Karpas-422 (cell line): ENCODE measurements at regions not wholly inside any gene's neighbourhood (a gene's known extent, or its start where the extent isn't known, plus 50 kb on each side); places are given as distances from the start of the nearest gene placed in this dataset.

ENCODE experiments used
- DNase-seq: peaks from one replicate; pipeline ENCODE4 v3.0.0-alpha.2; 2015
- H2AFZ ChIP-seq: fragments of 200-600 bp; sonication (generic); 2 replicates; pipeline ENCODE4 v1.6.1; 2014; ENCODE audit warnings: antibody characterized with exemption, low read length, mixed read lengths
- H3K27ac ChIP-seq: fragments of 200-600 bp; sonication (generic); 2 replicates; pipeline ENCODE4 v1.5.1; 2014; ENCODE audit warnings: mild to moderate bottlenecking, low read length, moderate library complexity
- H3K27me3 ChIP-seq: fragments of 200-600 bp; sonication (generic); 2 replicates; pipeline ENCODE4 v1.6.1; 2014; ENCODE audit warnings: low read length, mixed read lengths
- H3K36me3 ChIP-seq: fragments of 200-600 bp; sonication (generic); 2 replicates; pipeline ENCODE4 v1.6.1; 2014; ENCODE audit warnings: low read length, mixed read lengths; ENCODE audit not compliant: insufficient read depth
- H3K4me1 ChIP-seq: fragments of 200-600 bp; sonication (generic); 2 replicates; pipeline ENCODE4 v1.6.1; 2014; ENCODE audit warnings: mild to moderate bottlenecking, low read length, mixed read lengths
- H3K4me2 ChIP-seq: fragments of 200-600 bp; sonication (generic); 2 replicates; pipeline ENCODE4 v1.6.1; 2014; ENCODE audit warnings: low read length, low read depth, mild to moderate bottlenecking; ENCODE audit not compliant: poor library complexity, severe bottlenecking
- H3K4me3 ChIP-seq: fragments of 200-600 bp; sonication (generic); 2 replicates; pipeline ENCODE4 v1.5.1; 2014; ENCODE audit warnings: mild to moderate bottlenecking, antibody characterized with exemption, low read length, mixed read lengths
- H3K79me2 ChIP-seq: fragments of 200-600 bp; sonication (generic); 2 replicates; pipeline ENCODE4 v1.6.1; 2014; ENCODE audit warnings: mild to moderate bottlenecking, low read length, mixed read lengths
- H3K9ac ChIP-seq: fragments of 200-600 bp; sonication (generic); 2 replicates; pipeline ENCODE4 v1.6.0; 2014; ENCODE audit warnings: low read length
- H3K9me2 ChIP-seq: fragments of 200-600 bp; sonication (generic), shearing (Covaris generic); replicated peaks from 2 replicates; pipeline ENCODE4 v1.6.0; 2014; ENCODE audit warnings: mild to moderate bottlenecking, low read length, moderate library complexity; ENCODE audit not compliant: insufficient read depth
- H3K9me3 ChIP-seq: fragments of 300-700, 200-600 bp; sonication (generic); 2 replicates; pipeline ENCODE4 v1.6.1; 2014; ENCODE audit warnings: low read length, mixed read lengths
- H4K20me1 ChIP-seq: fragments of 200-600 bp; sonication (generic); 2 replicates; pipeline ENCODE4 v1.6.1; 2014; ENCODE audit warnings: mild to moderate bottlenecking, antibody characterized with exemption, low read length, low read depth; ENCODE audit not compliant: insufficient read depth

DNA sequence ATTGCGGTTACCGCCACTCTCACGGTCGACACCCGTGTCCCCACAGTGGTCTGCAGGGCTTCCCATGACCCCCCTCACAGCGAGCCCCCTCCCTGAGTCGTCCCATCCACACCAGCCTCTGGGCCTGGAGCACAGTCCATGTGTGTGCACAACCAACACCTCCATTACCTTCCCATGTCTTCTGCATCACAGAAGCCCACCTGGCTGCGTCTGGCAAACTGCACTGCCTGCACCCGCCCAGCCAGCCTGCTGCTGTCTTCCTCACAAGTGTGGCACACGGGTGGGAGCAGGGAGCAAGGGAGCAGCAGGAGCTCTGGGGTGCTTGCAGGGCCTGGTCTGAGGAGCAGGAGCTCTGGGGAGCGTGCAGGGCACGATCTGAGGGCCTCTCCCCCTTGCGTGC lies 415.3 kb upstream of the IRX4 start:
- no peak for DNase-seq
- H3K4me2 ChIP-seq, result no peak overlapping the region
- no peaks in the 10 kb centered on the region for H3K9me3 ChIP-seq
- H4K20me1 ChIP-seq, result no peaks in the 10 kb centered on the region
- H3K27me3 ChIP-seq, result no peaks in the 10 kb centered on the region
- no peak overlapping the region for H3K4me3 ChIP-seq
- H3K27ac ChIP-seq, result no peak overlapping the region
- H3K9ac ChIP-seq, result no peak overlapping the region
- no peaks in the 10 kb centered on the region for H3K36me3 ChIP-seq
- H3K9me2 ChIP-seq, result no peaks in the 10 kb centered on the region
- H3K79me2 ChIP-seq, result no peaks in the 10 kb centered on the region
- H3K4me1 ChIP-seq, result peaks cover 5% of the 10 kb centered on the region
- no peak overlapping the region for H2AFZ ChIP-seq

DNA sequence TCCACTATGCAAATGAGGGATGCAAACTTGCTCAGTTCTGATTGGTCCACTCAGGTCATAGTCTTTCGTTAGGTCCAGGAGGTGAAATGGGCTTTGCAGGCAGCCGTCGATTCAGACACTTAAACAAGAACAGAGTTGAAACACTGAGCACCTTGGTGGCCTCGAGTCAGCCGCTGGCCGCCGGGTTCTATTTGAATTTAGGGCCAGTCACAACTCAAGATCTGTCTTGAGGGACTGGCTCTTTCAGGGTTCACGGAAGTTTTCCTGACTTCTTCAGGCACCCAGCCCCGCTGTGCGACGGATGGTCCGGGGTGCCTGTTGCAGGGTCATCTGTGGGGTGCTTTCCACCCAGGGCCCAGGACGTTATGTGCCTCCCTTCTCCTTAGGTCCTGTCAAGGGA lies 412.8 kb upstream of the IRX4 start:
- no peak overlapping the region for H3K27ac ChIP-seq
- H3K9me3 ChIP-seq, result no peaks in the 10 kb centered on the region
- H4K20me1 ChIP-seq, result no peaks in the 10 kb centered on the region
- DNase-seq, result no peak
- H2AFZ ChIP-seq, result no peak overlapping the region
- H3K9me2 ChIP-seq, result no peaks in the 10 kb centered on the region
- no peak overlapping the region for H3K4me3 ChIP-seq
- no peaks in the 10 kb centered on the region for H3K36me3 ChIP-seq
- no peaks in the 10 kb centered on the region for H3K79me2 ChIP-seq
- no peak overlapping the region for H3K4me2 ChIP-seq
- peaks cover 5% of the 10 kb centered on the region for H3K4me1 ChIP-seq
- H3K9ac ChIP-seq, result no peak overlapping the region
- H3K27me3 ChIP-seq, result no peaks in the 10 kb centered on the region

DNA sequence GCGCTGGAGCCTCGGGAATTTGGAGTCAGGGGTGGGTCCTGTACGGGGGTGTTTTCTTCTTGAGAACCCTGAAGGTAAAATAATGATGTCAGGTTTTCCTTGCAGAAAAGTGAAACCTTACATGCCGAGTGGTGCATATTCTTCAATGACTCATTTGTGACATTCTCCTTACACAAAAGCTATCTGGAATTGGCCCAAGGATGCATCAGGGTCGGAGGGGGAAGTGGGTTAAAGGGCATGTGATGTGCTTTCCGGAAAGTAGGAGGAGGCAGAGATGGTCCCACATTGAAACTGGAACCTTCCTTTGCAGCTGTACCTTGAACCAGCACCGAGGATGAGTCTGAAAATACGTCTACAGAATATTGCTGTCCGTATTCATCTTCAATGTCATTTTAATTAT lies 411.2 kb upstream of the IRX4 start:
- Histone ChIP-seq H3K4me3 (no peak overlapping the region), H3K4me1 (peaks cover 5% of the 10 kb centered on the region), H4K20me1 (no peaks in the 10 kb centered on the region), H3K27ac (no peak overlapping the region), H3K79me2 (no peaks in the 10 kb centered on the region), H3K27me3 (no peaks in the 10 kb centered on the region), H3K9me3 (no peaks in the 10 kb centered on the region), H3K36me3 (no peaks in the 10 kb centered on the region), H3K9ac (no peak overlapping the region), H3K4me2 (no peak overlapping the region), H3K9me2 (no peaks in the 10 kb centered on the region), H2AFZ (no peak overlapping the region)
- DNase-seq, result no peak

DNA sequence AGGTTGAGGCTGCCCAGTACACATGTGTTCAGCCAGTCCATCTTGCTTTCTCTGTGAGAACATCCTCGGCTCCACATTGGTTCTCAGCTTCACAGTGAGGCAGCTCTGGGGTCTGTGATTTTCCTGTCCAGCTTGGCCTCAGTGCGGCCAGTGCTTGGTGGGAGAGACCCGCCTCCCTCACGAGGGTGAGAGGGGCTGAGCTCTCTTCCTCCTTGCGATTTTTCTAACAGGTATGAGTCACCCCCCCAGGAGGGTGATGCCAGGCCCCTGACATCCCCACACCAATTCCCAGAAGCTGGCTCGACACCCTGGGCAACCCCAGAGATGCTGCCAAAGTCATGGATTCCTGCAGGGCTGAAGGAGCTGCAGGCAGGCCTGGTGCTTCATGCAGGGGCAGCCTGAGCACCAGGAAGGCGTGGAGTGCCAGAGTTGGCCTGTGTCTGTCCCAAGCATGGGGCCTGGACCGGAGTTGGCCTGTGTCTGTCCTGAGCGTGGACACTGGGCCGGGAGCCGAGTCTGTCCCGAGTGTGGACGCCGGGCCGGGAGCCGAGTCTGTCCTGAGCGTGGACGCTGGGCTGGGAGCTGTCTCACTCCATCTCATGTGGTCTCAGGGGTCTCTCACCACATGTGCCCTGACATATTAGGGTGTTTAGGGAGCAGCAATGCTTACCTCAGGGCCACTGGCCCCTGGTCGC lies 408.6 kb upstream of the IRX4 start:
- Histone ChIP-seq H2AFZ (no peak overlapping the region), H3K9me2 (no peaks in the 10 kb centered on the region), H3K9me3 (no peaks in the 10 kb centered on the region), H3K36me3 (no peaks in the 10 kb centered on the region), H3K27ac (no peak overlapping the region), H3K27me3 (no peaks in the 10 kb centered on the region), H3K79me2 (no peaks in the 10 kb centered on the region), H3K4me3 (no peak overlapping the region), H3K4me2 (no peak overlapping the region), H3K9ac (no peak overlapping the region), H3K4me1 (no peaks in the 10 kb centered on the region), H4K20me1 (no peaks in the 10 kb centered on the region)
- DNase-seq, result no peak

DNA sequence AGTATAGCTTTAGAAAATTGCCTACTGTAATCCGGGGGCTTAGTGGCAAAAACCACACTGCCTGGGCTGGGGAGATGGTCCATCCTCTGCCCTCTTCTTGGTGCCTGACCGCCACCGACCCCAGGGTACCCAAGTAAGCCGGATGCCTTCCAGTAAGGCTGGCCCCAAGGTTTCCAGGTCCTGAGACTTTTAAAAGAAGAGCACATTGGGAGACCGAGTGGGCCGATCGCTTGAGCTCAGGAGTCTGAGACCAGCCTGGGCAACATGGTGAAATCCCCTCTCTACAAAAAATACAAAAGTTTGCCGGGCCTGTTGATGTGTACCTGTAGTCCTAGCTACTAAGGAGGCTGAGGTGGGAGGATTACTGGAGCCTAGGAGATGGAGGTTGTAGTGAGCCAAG lies 406.7 kb upstream of the IRX4 start:
- Histone ChIP-seq H3K27ac (no peak overlapping the region), H3K4me1 (no peaks in the 10 kb centered on the region)

DNA sequence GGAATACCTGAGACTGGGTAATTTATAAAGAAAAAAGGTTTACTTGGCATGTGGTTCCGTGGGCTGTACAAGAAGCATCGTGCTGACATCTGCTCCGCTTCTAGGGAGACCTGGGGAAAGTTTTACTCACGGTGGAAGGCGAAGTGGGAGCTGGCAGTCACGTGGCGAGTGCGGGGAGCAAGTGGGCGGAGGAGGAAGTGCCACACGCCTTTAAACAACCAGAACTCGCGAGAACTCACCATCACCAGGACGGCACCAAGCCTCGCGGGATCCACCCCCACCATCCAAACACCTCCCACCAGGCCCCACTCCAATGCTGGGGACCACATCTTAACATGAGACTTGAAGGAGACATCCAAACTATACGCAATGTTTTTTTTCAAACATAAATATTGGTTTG lies 406.2 kb upstream of the IRX4 start:
- Histone ChIP-seq H3K36me3 (no peaks in the 10 kb centered on the region), H3K9me2 (no peaks in the 10 kb centered on the region), H3K27ac (no peak overlapping the region), H3K4me1 (no peaks in the 10 kb centered on the region), H2AFZ (no peak overlapping the region), H3K4me2 (no peak overlapping the region), H3K4me3 (no peak overlapping the region), H3K79me2 (no peaks in the 10 kb centered on the region), H3K27me3 (no peaks in the 10 kb centered on the region), H3K9ac (no peak overlapping the region), H3K9me3 (no peaks in the 10 kb centered on the region), H4K20me1 (no peaks in the 10 kb centered on the region)
- DNase-seq, result no peak

More for the DNA sequence above, 406.7 kb upstream of the IRX4 start:
- H2AFZ ChIP-seq, result no peak overlapping the region
- no peaks in the 10 kb centered on the region for H3K36me3 ChIP-seq
- H3K4me2 ChIP-seq, result no peak overlapping the region
- H3K9me2 ChIP-seq, result no peaks in the 10 kb centered on the region
- H3K9me3 ChIP-seq, result no peaks in the 10 kb centered on the region
- H3K9ac ChIP-seq, result no peak overlapping the region
- no peak for DNase-seq
- H3K27me3 ChIP-seq, result no peaks in the 10 kb centered on the region
- H3K79me2 ChIP-seq, result no peaks in the 10 kb centered on the region
- H3K4me3 ChIP-seq, result no peak overlapping the region
- H4K20me1 ChIP-seq, result no peaks in the 10 kb centered on the region

DNA sequence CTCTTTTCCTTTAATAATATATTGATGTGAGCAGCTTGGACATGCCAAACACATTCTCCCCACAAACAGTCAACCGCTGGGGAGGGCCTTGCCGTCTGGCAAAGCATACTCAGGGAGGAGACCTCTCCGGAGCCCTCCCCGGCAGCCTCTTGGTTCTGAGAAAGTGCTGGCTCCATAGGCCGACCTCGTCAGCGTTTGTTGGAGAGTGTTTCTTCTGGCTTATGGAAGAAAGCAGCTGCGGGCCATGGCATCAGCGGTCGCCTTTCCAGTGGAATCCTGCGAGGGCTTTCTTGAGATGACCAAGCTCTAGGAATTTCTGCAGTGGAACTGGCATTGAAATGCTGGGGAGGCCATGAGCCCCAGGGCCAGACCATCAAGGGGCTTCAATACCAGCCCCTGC lies 405.7 kb upstream of the IRX4 start:
- DNase-seq, result no peak
- H3K79me2 ChIP-seq, result no peaks in the 10 kb centered on the region

DNA sequence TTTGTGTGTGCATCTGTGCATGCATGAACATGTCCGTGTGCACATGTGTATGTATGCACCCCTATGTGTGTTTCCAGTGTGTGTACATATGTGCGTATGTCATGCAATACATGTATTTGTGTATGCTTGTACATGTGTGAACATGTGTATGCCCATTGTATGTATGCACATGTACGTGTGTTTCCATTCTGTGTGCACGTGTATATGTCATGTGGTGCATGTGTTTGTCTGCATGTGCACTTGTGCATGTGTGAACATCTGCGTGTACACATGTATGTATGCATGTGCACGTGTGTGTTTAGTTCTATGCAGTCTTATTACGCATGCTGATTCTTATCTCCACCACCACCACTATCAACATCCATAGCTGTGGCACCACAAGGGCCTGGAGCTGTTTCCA lies 403.5 kb upstream of the IRX4 start:
- no peak overlapping the region for H3K9ac ChIP-seq
- H3K27ac ChIP-seq, result no peak overlapping the region
- no peak for DNase-seq
- H3K4me1 ChIP-seq, result no peaks in the 10 kb centered on the region
- H3K9me3 ChIP-seq, result no peaks in the 10 kb centered on the region
- no peaks in the 10 kb centered on the region for H3K79me2 ChIP-seq
- no peaks in the 10 kb centered on the region for H3K9me2 ChIP-seq
- H3K4me3 ChIP-seq, result no peak overlapping the region
- no peaks in the 10 kb centered on the region for H4K20me1 ChIP-seq
- H3K4me2 ChIP-seq, result no peak overlapping the region
- no peak overlapping the region for H2AFZ ChIP-seq
- H3K36me3 ChIP-seq, result no peaks in the 10 kb centered on the region
- H3K27me3 ChIP-seq, result no peaks in the 10 kb centered on the region

More for the DNA sequence above, 405.7 kb upstream of the IRX4 start:
- no peak overlapping the region for H3K4me2 ChIP-seq
- no peaks in the 10 kb centered on the region for H3K9me3 ChIP-seq
- H3K4me3 ChIP-seq, result no peak overlapping the region
- H3K36me3 ChIP-seq, result no peaks in the 10 kb centered on the region
- no peaks in the 10 kb centered on the region for H3K4me1 ChIP-seq
- H2AFZ ChIP-seq, result no peak overlapping the region
- H4K20me1 ChIP-seq, result no peaks in the 10 kb centered on the region
- H3K27me3 ChIP-seq, result no peaks in the 10 kb centered on the region
- no peaks in the 10 kb centered on the region for H3K9me2 ChIP-seq
- no peak overlapping the region for H3K27ac ChIP-seq
- H3K9ac ChIP-seq, result no peak overlapping the region

DNA sequence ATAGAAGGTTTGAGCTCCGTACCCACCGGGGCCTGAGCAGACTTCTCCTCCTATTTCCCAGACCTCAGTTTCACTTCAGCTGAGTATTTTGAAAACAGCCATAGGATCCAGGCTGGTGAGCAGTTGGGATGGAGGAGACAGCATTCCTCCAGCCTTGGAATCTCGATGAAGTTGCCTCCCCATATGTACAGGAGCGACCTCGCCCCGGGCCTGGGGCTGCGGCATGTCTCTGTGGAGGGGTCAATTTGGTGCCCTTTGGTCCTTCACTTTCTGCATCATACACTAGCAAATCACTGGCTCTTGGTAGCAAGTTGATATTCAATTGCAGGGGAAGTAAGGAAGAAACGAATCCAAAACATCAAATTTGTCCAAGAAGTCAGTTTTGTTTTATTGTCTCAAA lies 402.0 kb upstream of the IRX4 start:
- Histone ChIP-seq H3K27ac (no peak overlapping the region), H3K4me3 (no peak overlapping the region), H3K36me3 (no peaks in the 10 kb centered on the region), H3K9me3 (no peaks in the 10 kb centered on the region), H4K20me1 (no peaks in the 10 kb centered on the region), H3K9me2 (no peaks in the 10 kb centered on the region), H3K9ac (no peak overlapping the region), H3K79me2 (no peaks in the 10 kb centered on the region), H3K4me1 (no peaks in the 10 kb centered on the region), H3K4me2 (no peak overlapping the region), H3K27me3 (no peaks in the 10 kb centered on the region), H2AFZ (no peak overlapping the region)
- no peak for DNase-seq
